Bronchial epithelial cell (primary cell): ENCODE measurements at regions not wholly inside any gene's neighbourhood (a gene's known extent, or its start where the extent isn't known, plus 50 kb on each side); places are given as distances from the start of the nearest gene placed in this dataset.

Experiments used
- DNase-seq: peaks from one replicate; pipeline ENCODE4 v3.0.0-alpha.2; 2010; ENCODE audit warnings: low read depth
- FAIRE-seq: peaks from 2 replicates; lab custom pipeline; 2011; peaks lifted over from hg19 to GRCh38; lab: Jason Lieb, UNC
- H3K27me3 ChIP-seq: 2 replicates; pipeline ENCODE4 v1.5.1; 2011; ENCODE audit warnings: low read length; ENCODE audit not compliant: control insufficient read depth, insufficient read depth
- H3K36me3 ChIP-seq: 2 replicates; pipeline ENCODE4 v1.5.1; 2011; ENCODE audit warnings: low read length; ENCODE audit not compliant: control insufficient read depth, insufficient read depth
- H3K4me3 ChIP-seq: 2 replicates; pipeline ENCODE4 v1.5.1; 2011; ENCODE audit warnings: mild to moderate bottlenecking, low read depth, low read length, control low read depth
- TF ChIP-seq, protein P1 (sequence below): IDR thresholded peaks from 2 replicates; pipeline ENCODE4 v1.5.1; 2011; ENCODE audit warnings: mild to moderate bottlenecking, moderate library complexity, low read length, control low read depth, inconsistent platforms; ENCODE audit not compliant: insufficient read depth, severe bottlenecking

GRCh38 chr3:106913966-106914365, 463.3 kb upstream of the CCDC54 start:
- H3K36me3 ChIP-seq, result no peaks in the 10 kb centered on the region
- H3K4me3 ChIP-seq, result no peak overlapping the region
- no peaks in the 10 kb centered on the region for H3K27me3 ChIP-seq
- no peak for DNase-seq
- TF ChIP-seq, protein P1, sequence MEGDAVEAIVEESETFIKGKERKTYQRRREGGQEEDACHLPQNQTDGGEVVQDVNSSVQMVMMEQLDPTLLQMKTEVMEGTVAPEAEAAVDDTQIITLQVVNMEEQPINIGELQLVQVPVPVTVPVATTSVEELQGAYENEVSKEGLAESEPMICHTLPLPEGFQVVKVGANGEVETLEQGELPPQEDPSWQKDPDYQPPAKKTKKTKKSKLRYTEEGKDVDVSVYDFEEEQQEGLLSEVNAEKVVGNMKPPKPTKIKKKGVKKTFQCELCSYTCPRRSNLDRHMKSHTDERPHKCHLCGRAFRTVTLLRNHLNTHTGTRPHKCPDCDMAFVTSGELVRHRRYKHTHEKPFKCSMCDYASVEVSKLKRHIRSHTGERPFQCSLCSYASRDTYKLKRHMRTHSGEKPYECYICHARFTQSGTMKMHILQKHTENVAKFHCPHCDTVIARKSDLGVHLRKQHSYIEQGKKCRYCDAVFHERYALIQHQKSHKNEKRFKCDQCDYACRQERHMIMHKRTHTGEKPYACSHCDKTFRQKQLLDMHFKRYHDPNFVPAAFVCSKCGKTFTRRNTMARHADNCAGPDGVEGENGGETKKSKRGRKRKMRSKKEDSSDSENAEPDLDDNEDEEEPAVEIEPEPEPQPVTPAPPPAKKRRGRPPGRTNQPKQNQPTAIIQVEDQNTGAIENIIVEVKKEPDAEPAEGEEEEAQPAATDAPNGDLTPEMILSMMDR, result no peak
- FAIRE-seq, result no peak

DNA sequence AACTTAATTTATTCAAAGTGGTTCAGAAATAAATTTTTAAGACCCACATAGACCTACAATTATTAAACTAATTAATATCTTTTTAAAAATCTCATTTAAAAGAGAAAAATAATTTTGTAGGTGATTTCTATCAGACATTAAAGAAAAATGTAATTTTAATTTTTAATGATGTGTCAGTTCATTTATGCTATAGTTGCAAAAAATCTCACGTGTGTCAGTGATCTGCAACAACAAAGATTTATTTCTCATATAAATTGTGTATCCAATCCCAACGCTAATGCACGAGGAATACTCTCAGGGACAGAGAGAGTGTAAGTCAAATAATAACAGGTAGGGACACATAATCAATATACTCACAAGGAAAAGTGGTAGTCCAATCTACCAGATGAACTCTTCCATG, 456.6 kb upstream of the CCDC54 start:
- no peak for DNase-seq
- Histone ChIP-seq H3K36me3 (no peaks in the 10 kb centered on the region), H3K27me3 (no peaks in the 10 kb centered on the region), H3K4me3 (no peak overlapping the region)
- no peak for FAIRE-seq
- TF ChIP-seq, protein P1, result no peak

DNA sequence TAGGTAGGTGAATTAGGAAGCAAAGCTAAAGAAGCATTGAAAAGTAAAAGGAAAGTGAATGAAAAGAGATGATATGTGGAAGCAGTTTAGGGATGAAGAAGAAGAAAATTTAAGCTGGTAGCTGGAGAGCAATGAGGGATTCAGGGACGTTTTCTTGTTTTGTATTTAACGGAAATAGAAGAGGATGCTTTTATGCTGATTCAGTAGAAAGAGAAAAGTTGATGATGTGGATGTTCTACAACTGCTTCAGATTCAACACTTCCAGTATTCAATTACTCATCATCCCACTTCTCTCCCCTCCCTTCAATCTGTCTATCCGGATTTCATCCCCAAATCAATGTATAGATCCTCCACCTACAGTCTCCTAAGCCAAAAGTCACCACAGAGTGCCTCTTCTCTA, 448.2 kb upstream of the CCDC54 start:
- Histone ChIP-seq H3K4me3 (no peak overlapping the region), H3K36me3 (no peaks in the 10 kb centered on the region), H3K27me3 (no peaks in the 10 kb centered on the region)
- FAIRE-seq (no peak), DNase-seq (no peak)
- TF ChIP-seq, protein P1, result no peak

DNA sequence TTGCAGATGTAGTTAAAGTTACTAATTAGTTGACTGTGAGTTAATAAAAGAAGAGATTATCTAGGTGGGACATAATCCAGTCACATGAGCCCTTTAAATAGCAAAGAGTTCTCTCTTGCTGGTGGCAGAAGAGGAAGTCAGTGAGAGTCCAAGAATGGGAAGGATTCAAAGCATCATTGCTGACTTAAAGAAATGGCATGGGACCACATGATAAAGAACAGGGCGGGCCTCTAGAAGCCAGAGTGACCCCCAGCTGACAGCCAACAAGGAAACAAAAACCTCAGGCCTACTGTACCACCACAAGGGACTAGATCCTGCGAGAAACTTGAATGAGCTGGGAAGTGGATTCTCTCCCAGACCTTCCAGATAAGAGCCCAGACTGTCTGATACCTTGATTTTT, 447.2 kb upstream of the CCDC54 start:
- DNase-seq, result no peak
- Histone ChIP-seq H3K4me3 (no peak overlapping the region), H3K36me3 (no peaks in the 10 kb centered on the region), H3K27me3 (no peaks in the 10 kb centered on the region)
- no peak for FAIRE-seq
- TF ChIP-seq, protein P1, result no peak

DNA sequence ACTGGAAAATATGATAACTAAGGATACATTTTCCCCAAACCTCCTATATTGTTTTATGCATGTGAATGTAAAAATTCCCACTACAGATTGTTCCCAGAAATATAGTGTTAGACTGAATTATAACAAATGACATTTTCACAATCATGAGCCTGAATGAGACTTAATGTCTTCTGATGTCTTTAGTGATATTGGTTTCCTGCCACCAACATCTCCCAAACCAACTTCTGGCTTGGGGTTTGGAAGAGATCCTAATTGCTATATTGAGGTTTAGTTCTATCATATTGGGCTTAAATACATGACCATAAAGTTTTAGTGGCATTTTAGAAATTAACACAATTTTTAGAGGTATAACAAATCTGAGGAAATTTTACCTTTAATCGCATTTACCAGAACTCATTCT, 445.3 kb upstream of the CCDC54 start:
- Histone ChIP-seq H3K27me3 (no peaks in the 10 kb centered on the region), H3K4me3 (no peak overlapping the region), H3K36me3 (no peaks in the 10 kb centered on the region)
- FAIRE-seq (no peak), DNase-seq (no peak)
- TF ChIP-seq, protein P1, result no peak

GRCh38 chr3:106936337-106936736, 440.9 kb upstream of the CCDC54 start:
- FAIRE-seq (no peak), DNase-seq (no peak)
- Histone ChIP-seq H3K27me3 (no peaks in the 10 kb centered on the region), H3K4me3 (no peak overlapping the region), H3K36me3 (no peaks in the 10 kb centered on the region)
- TF ChIP-seq, protein P1, result no peak
